Mammary epithelial cell (primary cell): ENCODE measurements at regions not wholly inside any gene's neighbourhood (a gene's known extent, or its start where the extent isn't known, plus 50 kb on each side); places are given as distances from the start of the nearest gene placed in this dataset.

Source experiments
- CTCF ChIP-seq, 2 donors: IDR thresholded peaks in 1 of 2; conservative IDR thresholded peaks in 1 of 2; 2 replicates each; pipeline ENCODE4 v1.5.1; 2011 to 2012; ENCODE audit warnings: inconsistent platforms in 2 of 2, low read length in 2 of 2, mild to moderate bottlenecking in 2 of 2, control low read depth in 1 of 2, low read depth in 1 of 2; ENCODE audit not compliant: insufficient read depth in 1 of 2; ENCODE audit errors: extremely low read depth in 1 of 2
- EZH2 ChIP-seq: IDR thresholded peaks from 2 replicates; pipeline ENCODE4 v1.6.1; 2012; ENCODE audit warnings: low read length, inconsistent platforms, borderline replicate concordance

- TF ChIP-seq CTCF (conservative IDR thresholded peaks at IDR 0.05 in 1 of 2, IDR thresholded peaks at IDR 0.05 in 1 of 2; ENCODE audit: extremely low read depth in 1 of 2, insufficient read depth in 1 of 2, low read depth in 1 of 2, low read length in 2 of 2) (no peak), EZH2 (no peak)
Observed at GRCh38 chr4:127244515-127244914, 388.2 kb upstream of the INTU start.
